ENCODE measurements at regions not wholly inside any gene's neighbourhood (a gene's known extent, or its start where the extent isn't known, plus 50 kb on each side); places are given as distances from the start of the nearest gene placed in this dataset.

DNA sequence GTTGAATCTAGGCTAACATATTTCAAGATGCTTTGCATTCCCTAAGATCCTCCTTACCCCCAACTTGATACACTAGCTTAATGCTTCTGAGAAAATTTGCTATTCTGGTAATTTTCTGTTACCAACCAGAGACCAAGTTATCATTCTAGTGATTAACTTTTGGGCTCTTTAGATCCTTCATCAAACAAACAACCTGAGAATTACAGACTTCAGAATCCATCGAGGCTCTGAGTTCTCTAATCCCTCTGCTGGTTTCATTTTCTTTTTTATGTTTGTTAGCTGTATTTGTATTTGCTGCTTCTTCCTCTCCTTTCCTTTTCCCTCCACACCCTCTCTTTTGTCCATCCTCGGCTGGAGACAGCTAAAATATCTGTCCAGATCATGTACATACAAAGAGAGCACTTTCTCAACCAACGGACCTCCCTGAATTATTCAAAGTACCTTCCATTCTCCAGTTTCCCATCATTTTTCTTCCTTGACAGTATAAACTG, 98.7 kb upstream of the RIPOR2 start:
- Histone ChIP-seq H3K4me1 (replicated peaks) (no peaks in the 10 kb centered on the region), H3K9me3 (no peaks in the 10 kb centered on the region), H3K4me3 (no peak overlapping the region), H3K27ac (no peak overlapping the region), H3K36me3 (no peaks in the 10 kb centered on the region), H3K27me3 (replicated peaks; ENCODE audit: insufficient read depth) (no peaks in the 10 kb centered on the region)
- TF ChIP-seq POLR2AphosphoS5 (IDR thresholded peaks at IDR 0.05) = no peak
- TF ChIP-seq POLR2A (IDR thresholded peaks at IDR 0.05) = no peak
- TF ChIP-seq, protein P1, sequence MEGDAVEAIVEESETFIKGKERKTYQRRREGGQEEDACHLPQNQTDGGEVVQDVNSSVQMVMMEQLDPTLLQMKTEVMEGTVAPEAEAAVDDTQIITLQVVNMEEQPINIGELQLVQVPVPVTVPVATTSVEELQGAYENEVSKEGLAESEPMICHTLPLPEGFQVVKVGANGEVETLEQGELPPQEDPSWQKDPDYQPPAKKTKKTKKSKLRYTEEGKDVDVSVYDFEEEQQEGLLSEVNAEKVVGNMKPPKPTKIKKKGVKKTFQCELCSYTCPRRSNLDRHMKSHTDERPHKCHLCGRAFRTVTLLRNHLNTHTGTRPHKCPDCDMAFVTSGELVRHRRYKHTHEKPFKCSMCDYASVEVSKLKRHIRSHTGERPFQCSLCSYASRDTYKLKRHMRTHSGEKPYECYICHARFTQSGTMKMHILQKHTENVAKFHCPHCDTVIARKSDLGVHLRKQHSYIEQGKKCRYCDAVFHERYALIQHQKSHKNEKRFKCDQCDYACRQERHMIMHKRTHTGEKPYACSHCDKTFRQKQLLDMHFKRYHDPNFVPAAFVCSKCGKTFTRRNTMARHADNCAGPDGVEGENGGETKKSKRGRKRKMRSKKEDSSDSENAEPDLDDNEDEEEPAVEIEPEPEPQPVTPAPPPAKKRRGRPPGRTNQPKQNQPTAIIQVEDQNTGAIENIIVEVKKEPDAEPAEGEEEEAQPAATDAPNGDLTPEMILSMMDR (IDR thresholded peaks at IDR 0.05) = no peak
- WGBS = 25% methylated on average over 3 of the region's 3 CpGs
- intact Hi-C loops (cut with DNase I) = no loop called here
- DNase-seq (ENCODE audit: low spot score) = no peak

GRCh38 chr6:25035174-25035511, 99.4 kb upstream of the RIPOR2 start:
- Histone ChIP-seq H3K36me3 (no peaks in the 10 kb centered on the region), H3K9me3 (no peaks in the 10 kb centered on the region), H3K4me3 (no peak overlapping the region), H3K27me3 (replicated peaks; ENCODE audit: insufficient read depth) (no peaks in the 10 kb centered on the region), H3K27ac (no peak overlapping the region), H3K4me1 (replicated peaks) (no peaks in the 10 kb centered on the region)
- WGBS = 77% methylated on average over 3 of the region's 3 CpGs
- intact Hi-C loops (cut with DNase I) = no loop called here
- TF ChIP-seq POLR2AphosphoS5 (IDR thresholded peaks at IDR 0.05) (no peak), POLR2A (IDR thresholded peaks at IDR 0.05) (no peak)
- TF ChIP-seq, protein P1 (IDR thresholded peaks at IDR 0.05) = no peak
- no peak for DNase-seq (ENCODE audit: low spot score)

DNA sequence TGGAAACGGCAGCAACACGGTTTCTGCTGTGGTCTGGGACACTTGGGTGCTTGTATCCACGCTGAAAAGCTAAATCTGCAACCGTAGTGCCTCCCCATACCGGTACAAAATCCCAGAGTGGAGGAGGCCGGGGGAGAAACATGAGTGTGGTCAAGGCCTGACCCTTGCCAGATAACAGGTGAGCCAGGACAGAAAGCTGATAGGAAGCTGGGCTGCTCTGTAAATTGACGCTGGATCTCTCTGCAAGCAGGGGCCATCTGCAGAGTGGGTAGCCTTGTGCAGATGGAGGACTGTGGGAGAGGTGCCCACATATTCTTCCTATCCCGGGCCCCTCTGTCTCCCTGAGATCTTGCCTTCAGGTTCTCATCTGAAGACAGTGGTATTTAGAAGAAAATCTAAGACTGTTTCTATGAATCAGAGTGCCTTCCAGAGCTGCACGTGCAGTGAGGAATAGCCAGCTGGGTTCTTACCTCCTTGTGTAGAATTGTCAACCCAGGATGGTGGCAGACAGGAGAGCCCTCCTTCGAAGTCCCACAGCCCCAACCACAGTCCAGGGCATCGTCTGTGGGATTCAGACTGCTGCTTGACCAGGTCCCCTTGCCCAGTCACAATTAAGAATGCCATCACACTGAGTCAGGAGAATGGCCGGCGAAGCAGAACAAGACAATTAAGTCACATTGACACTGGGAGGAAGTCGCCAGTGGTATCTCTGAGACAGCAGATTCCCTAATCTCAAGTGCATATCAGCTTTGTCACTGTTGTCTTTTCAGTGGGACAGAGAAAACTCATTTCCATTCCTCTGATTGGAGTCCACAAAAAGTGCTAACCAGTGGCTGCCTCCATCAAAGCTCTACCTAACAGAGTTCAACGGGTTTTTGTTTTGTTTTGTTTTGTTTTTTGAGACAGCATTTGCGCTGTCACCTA, 100.0 kb upstream of the RIPOR2 start:
- H3K36me3 ChIP-seq = no peaks in the 10 kb centered on the region
- intact Hi-C loops (cut with DNase I) = no loop called here
- no peak overlapping the region for H3K27ac ChIP-seq
- no peaks in the 10 kb centered on the region for H3K4me1 ChIP-seq (replicated peaks)
- TF ChIP-seq POLR2A (IDR thresholded peaks at IDR 0.05) = no peak
- whole genome bisulfite sequencing = 85% methylated on average over 16 of the region's 16 CpGs
- no peaks in the 10 kb centered on the region for H3K9me3 ChIP-seq
- no peak overlapping the region for H3K4me3 ChIP-seq
- no peak for DNase-seq (ENCODE audit: low spot score)
- no peaks in the 10 kb centered on the region for H3K27me3 ChIP-seq (replicated peaks; ENCODE audit: insufficient read depth)

DNA sequence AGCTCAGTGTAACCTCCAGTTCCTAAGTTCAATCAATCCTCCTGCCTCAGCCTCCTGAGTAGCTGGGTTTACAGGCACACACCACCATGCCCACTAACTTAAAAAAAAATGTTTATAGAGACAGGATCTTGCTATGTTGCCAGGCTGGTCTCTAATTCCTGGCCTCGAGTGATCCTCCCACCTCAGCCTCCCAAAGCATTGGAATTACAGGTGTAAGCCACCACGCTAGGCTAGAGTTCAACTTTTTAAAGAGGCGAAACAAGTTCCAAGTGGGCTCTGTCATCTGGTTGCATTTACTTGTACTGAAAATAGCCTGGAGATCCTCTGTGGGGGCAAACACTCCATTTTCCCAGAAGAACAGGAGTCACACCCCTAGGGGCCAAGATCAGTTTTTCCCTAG, 100.7 kb upstream of the RIPOR2 start:
- TF ChIP-seq POLR2AphosphoS5 (IDR thresholded peaks at IDR 0.05) = no peak
- TF ChIP-seq, protein P1 (IDR thresholded peaks at IDR 0.05) = no peak
- TF ChIP-seq POLR2A (IDR thresholded peaks at IDR 0.05) = no peak
- no peak overlapping the region for H3K27ac ChIP-seq
- H3K4me3 ChIP-seq = no peak overlapping the region
- no peaks in the 10 kb centered on the region for H3K27me3 ChIP-seq (replicated peaks; ENCODE audit: insufficient read depth)
- no peaks in the 10 kb centered on the region for H3K36me3 ChIP-seq
- WGBS = 99% methylated on average over 3 of the region's 3 CpGs
- DNase-seq (ENCODE audit: low spot score) = no peak
- no peaks in the 10 kb centered on the region for H3K9me3 ChIP-seq
- intact Hi-C loops (cut with DNase I) = no loop called here
- no peaks in the 10 kb centered on the region for H3K4me1 ChIP-seq (replicated peaks)

- no peak overlapping the region for H3K4me3 ChIP-seq
- H3K4me1 ChIP-seq (replicated peaks) = no peaks in the 10 kb centered on the region
- H3K27ac ChIP-seq = no peak overlapping the region
- no peaks in the 10 kb centered on the region for H3K27me3 ChIP-seq (replicated peaks; ENCODE audit: insufficient read depth)
- DNase-seq (ENCODE audit: low spot score) = no peak
- intact Hi-C loops (cut with DNase I) = no loop called here
- no peaks in the 10 kb centered on the region for H3K36me3 ChIP-seq
- TF ChIP-seq POLR2AphosphoS5 (IDR thresholded peaks at IDR 0.05) (no peak), POLR2A (IDR thresholded peaks at IDR 0.05) (no peak)
- TF ChIP-seq, protein P1 (IDR thresholded peaks at IDR 0.05) = no peak
- no peaks in the 10 kb centered on the region for H3K9me3 ChIP-seq
These were observed 102.5 kb upstream of the RIPOR2 start for GRCh38 chr6:25038300-25038699.
